C4-2B (cell line): ENCODE measurements at regions not wholly inside any gene's neighbourhood (a gene's known extent, or its start where the extent isn't known, plus 50 kb on each side); places are given as distances from the start of the nearest gene placed in this dataset.

ENCODE experiments used
- CTCF ChIP-seq: fragments of 450-650 bp; conservative IDR thresholded peaks from 2 replicates; pipeline ENCODE4 v1.5.1; 2017; ENCODE audit warnings: mild to moderate bottlenecking
- ZFX ChIP-seq: fragments of 450-650 bp; IDR thresholded peaks from 2 replicates; pipeline ENCODE4 v1.6.1; 2017

GRCh38 chr1:239467730-239468129, 81.4 kb downstream of the CHRM3 start:
- TF ChIP-seq CTCF, result no peak
- TF ChIP-seq ZFX, result no peak
